ENCODE measurements at regions not wholly inside any gene's neighbourhood (a gene's known extent, or its start where the extent isn't known, plus 50 kb on each side); places are given as distances from the start of the nearest gene placed in this dataset.
A peak's percentile ranks its signal among the peaks of the same experiment; 100 is the strongest.

DNA sequence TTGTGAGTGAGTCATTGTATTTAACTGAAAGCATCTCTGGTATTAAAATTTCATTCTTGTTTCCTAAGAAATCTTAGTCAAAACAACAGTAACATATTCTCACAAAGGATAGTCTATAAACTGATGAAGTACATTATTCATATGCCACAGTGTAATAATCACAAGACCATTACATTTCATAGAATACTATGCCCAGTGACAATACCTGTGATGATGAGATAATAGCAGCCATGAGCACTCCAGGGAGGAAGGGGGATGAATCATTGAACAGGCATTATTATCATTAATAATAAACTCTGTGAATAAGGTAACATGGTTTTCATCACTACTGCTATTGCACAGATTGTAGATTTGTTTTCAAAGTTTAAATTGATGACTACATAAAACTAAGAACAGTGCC is 667.9 kb downstream of the EPM2A start:
- no peaks in the 10 kb centered on the region for H4K20me1 ChIP-seq (ENCODE audit: low read length)
- H3K4me3 ChIP-seq (ENCODE audit: low read length): no peak overlapping the region
- peak; percentile 61 for DNase-seq
- H3K27ac ChIP-seq (ENCODE audit: low read length): peak overlapping the region; percentile 44; the same call in 1 of the 2 replicates
- no peaks in the 10 kb centered on the region for H3K9me3 ChIP-seq (ENCODE audit: low read length)
- no TSS peak for BruUV-seq (replicated peaks)
- ATAC-seq: peak; percentile 64
- H3K4me1 ChIP-seq (ENCODE audit: insufficient read depth, low read length): peaks cover 42% of the 10 kb centered on the region
- no peaks in the 10 kb centered on the region for H3K79me2 ChIP-seq (ENCODE audit: low read length)
- no peaks in the 10 kb centered on the region for H3K36me3 ChIP-seq (ENCODE audit: low read depth, low read length)
- TF ChIP-seq EZH2phosphoT487 (IDR thresholded peaks at IDR 0.05; ENCODE audit: borderline replicate concordance, low read length) (no peak), EZH2 (IDR thresholded peaks at IDR 0.05; ENCODE audit: low read length, unreplicated experiment) (no peak)
- TF ChIP-seq, protein P1, sequence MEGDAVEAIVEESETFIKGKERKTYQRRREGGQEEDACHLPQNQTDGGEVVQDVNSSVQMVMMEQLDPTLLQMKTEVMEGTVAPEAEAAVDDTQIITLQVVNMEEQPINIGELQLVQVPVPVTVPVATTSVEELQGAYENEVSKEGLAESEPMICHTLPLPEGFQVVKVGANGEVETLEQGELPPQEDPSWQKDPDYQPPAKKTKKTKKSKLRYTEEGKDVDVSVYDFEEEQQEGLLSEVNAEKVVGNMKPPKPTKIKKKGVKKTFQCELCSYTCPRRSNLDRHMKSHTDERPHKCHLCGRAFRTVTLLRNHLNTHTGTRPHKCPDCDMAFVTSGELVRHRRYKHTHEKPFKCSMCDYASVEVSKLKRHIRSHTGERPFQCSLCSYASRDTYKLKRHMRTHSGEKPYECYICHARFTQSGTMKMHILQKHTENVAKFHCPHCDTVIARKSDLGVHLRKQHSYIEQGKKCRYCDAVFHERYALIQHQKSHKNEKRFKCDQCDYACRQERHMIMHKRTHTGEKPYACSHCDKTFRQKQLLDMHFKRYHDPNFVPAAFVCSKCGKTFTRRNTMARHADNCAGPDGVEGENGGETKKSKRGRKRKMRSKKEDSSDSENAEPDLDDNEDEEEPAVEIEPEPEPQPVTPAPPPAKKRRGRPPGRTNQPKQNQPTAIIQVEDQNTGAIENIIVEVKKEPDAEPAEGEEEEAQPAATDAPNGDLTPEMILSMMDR (conservative IDR thresholded peaks at IDR 0.05; ENCODE audit: low read depth, low read length): no peak
- H3K9ac ChIP-seq (ENCODE audit: low read length): no peak overlapping the region
- intact Hi-C loops (cut with micrococcal nuclease): no loop called here
- peaks cover 3% of the 10 kb centered on the region for H3F3A ChIP-seq (ENCODE audit: low read length, unreplicated experiment)
- ChIA-PET POLR2A (ENCODE audit: unreplicated experiment) (interaction anchor here (0.5 kb wide), 1 partner anchor 934 kb away, joined by 3 read pairs; no protein-coding TSS in a partner anchor), CTCF (no interaction called here)
- H3K9me2 ChIP-seq (replicated peaks; ENCODE audit: low read length): no peaks in the 10 kb centered on the region
- H3K27me3 ChIP-seq (ENCODE audit: low read length): no peaks in the 10 kb centered on the region
- H3K4me2 ChIP-seq (ENCODE audit: low read length): no peak overlapping the region
- H2AFZ ChIP-seq (ENCODE audit: low read length): no peak overlapping the region

DNA sequence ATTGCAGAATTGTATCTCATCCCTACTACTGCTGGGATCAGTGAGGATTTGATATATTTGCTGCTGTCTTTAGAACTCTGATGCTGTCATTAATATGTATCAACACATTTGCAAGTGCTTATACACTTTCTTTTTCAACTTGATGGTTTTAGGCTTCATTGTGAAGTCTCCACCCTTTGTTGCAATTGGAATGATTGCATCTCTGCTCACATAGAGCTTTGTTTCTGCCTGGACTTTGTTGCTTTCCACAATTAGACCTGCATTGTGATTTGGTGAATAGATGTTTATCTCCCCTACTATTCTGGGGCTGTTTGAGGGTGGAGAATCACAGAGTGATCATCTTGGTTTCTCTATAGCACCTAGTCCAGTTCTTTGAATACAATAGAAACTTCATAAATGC is 666.7 kb downstream of the EPM2A start:
- no peaks in the 10 kb centered on the region for H3K36me3 ChIP-seq (ENCODE audit: low read depth, low read length)
- H4K20me1 ChIP-seq (ENCODE audit: low read length): no peaks in the 10 kb centered on the region
- DNase-seq (no peak), ATAC-seq (no peak)
- intact Hi-C loops (cut with micrococcal nuclease): no loop called here
- no peaks in the 10 kb centered on the region for H3K27me3 ChIP-seq (ENCODE audit: low read length)
- H3K4me3 ChIP-seq (ENCODE audit: low read length): no peak overlapping the region
- no peaks in the 10 kb centered on the region for H3K9me2 ChIP-seq (replicated peaks; ENCODE audit: low read length)
- no TSS peak for BruUV-seq (replicated peaks)
- no peak overlapping the region for H3K4me2 ChIP-seq (ENCODE audit: low read length)
- POLR2A ChIA-PET (ENCODE audit: unreplicated experiment): interaction anchor here (0.6 kb wide), 1 partner anchor 702 kb away, joined by 3 read pairs; no protein-coding TSS in a partner anchor
- H3K79me2 ChIP-seq (ENCODE audit: low read length): no peaks in the 10 kb centered on the region
- TF ChIP-seq EZH2 (IDR thresholded peaks at IDR 0.05; ENCODE audit: low read length, unreplicated experiment) (no peak), EZH2phosphoT487 (IDR thresholded peaks at IDR 0.05; ENCODE audit: borderline replicate concordance, low read length) (no peak)
- TF ChIP-seq, protein P1 (conservative IDR thresholded peaks at IDR 0.05; ENCODE audit: low read depth, low read length): no peak
- H3K9me3 ChIP-seq (ENCODE audit: low read length): no peaks in the 10 kb centered on the region
- peaks cover 42% of the 10 kb centered on the region for H3K4me1 ChIP-seq (ENCODE audit: insufficient read depth, low read length)
- H3F3A ChIP-seq (ENCODE audit: low read length, unreplicated experiment): peaks cover 3% of the 10 kb centered on the region
- CTCF ChIA-PET: no interaction called here
- H3K9ac ChIP-seq (ENCODE audit: low read length): no peak overlapping the region
- no peak overlapping the region for H3K27ac ChIP-seq (ENCODE audit: low read length)
- H2AFZ ChIP-seq (ENCODE audit: low read length): no peak overlapping the region

DNA sequence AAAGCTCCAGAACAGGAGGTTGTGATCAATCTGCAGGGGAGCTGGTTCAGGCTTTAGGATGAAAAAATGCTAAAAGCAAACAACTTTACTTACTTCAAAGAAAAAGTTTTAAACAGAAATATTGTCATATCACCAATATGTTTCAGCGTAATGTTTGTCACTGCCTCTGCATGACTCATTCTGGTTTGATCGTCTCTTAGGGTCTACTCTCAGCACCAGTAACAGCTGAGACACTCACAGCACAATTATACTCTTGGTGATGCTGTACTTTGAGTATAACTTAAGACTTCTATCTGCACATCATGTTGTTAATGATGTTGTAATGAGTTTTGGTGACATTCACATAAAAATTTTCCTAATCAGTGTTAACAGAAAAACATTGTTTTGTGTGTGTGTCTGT is 665.4 kb downstream of the EPM2A start:
- Histone ChIP-seq H2AFZ (ENCODE audit: low read length) (no peak overlapping the region), H3K9me2 (replicated peaks; ENCODE audit: low read length) (no peaks in the 10 kb centered on the region), H4K20me1 (ENCODE audit: low read length) (no peaks in the 10 kb centered on the region), H3K4me2 (ENCODE audit: low read length) (peak overlapping the region; percentile 41; the same call in 1 of the 2 replicates), H3K36me3 (ENCODE audit: low read depth, low read length) (no peaks in the 10 kb centered on the region), H3K9ac (ENCODE audit: low read length) (no peak overlapping the region), H3K27me3 (ENCODE audit: low read length) (no peaks in the 10 kb centered on the region), H3K79me2 (ENCODE audit: low read length) (no peaks in the 10 kb centered on the region), H3K4me3 (ENCODE audit: low read length) (no peak overlapping the region), H3F3A (ENCODE audit: low read length, unreplicated experiment) (peaks cover 3% of the 10 kb centered on the region), H3K4me1 (ENCODE audit: insufficient read depth, low read length) (peaks cover 42% of the 10 kb centered on the region), H3K9me3 (ENCODE audit: low read length) (no peaks in the 10 kb centered on the region), H3K27ac (ENCODE audit: low read length) (no peak overlapping the region)
- TF ChIP-seq, protein P1 (conservative IDR thresholded peaks at IDR 0.05; ENCODE audit: low read depth, low read length): no peak
- no peak for TF ChIP-seq EZH2 (IDR thresholded peaks at IDR 0.05; ENCODE audit: low read length, unreplicated experiment)
- no peak for TF ChIP-seq EZH2phosphoT487 (IDR thresholded peaks at IDR 0.05; ENCODE audit: borderline replicate concordance, low read length)
- intact Hi-C loops (cut with micrococcal nuclease): no loop called here
- peak; percentile 37; the same call in 1 of the 2 replicates for ATAC-seq
- DNase-seq: peak; percentile 41
- BruUV-seq (replicated peaks): no TSS peak
- CTCF ChIA-PET: no interaction called here
- POLR2A ChIA-PET (ENCODE audit: unreplicated experiment): interaction anchor here (0.5 kb wide), 1 partner anchor 1080 kb away, joined by 3 read pairs; no protein-coding TSS in a partner anchor

Data from PC-3 (cell line).